ENCODE measurements at regions not wholly inside any gene's neighbourhood (a gene's known extent, or its start where the extent isn't known, plus 50 kb on each side); places are given as distances from the start of the nearest gene placed in this dataset.

GRCh38 chr14:39784461-39784860, 352.2 kb upstream of the FBXO33 start:
- TF ChIP-seq, protein P1, sequence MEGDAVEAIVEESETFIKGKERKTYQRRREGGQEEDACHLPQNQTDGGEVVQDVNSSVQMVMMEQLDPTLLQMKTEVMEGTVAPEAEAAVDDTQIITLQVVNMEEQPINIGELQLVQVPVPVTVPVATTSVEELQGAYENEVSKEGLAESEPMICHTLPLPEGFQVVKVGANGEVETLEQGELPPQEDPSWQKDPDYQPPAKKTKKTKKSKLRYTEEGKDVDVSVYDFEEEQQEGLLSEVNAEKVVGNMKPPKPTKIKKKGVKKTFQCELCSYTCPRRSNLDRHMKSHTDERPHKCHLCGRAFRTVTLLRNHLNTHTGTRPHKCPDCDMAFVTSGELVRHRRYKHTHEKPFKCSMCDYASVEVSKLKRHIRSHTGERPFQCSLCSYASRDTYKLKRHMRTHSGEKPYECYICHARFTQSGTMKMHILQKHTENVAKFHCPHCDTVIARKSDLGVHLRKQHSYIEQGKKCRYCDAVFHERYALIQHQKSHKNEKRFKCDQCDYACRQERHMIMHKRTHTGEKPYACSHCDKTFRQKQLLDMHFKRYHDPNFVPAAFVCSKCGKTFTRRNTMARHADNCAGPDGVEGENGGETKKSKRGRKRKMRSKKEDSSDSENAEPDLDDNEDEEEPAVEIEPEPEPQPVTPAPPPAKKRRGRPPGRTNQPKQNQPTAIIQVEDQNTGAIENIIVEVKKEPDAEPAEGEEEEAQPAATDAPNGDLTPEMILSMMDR (IDR thresholded peaks at IDR 0.05): no peak
- no peak for TF ChIP-seq POLR2A (IDR thresholded peaks at IDR 0.05)
